Lower leg skin (tissue), 4 donors: ENCODE measurements at regions not wholly inside any gene's neighbourhood (a gene's known extent, or its start where the extent isn't known, plus 50 kb on each side); places are given as distances from the start of the nearest gene placed in this dataset.

Source experiments
- DNase-seq, 2 donors: peaks; one replicate each; pipeline ENCODE4 v3.0.0-alpha.2; 2019; ENCODE audit warnings: low spot score in 2 of 2
- H3K4me3 ChIP-seq: fragments of 200-600 bp; sonication (generic); 2 replicates; pipeline ENCODE4 v1.5.1; 2017; ENCODE audit warnings: mild to moderate bottlenecking, low read depth; ENCODE audit not compliant: poor library complexity, severe bottlenecking
- CTCF ChIP-seq, 3 donors: fragments of 450-650 bp; IDR thresholded peaks; one replicate each; pipeline ENCODE4 v1.5.1; 2016; ENCODE audit warnings: antibody characterized with exemption in 3 of 3, mild to moderate bottlenecking in 3 of 3, moderate library complexity in 2 of 3
- POLR2A ChIP-seq, 2 donors: fragments of 450-650 bp; IDR thresholded peaks; one replicate each; pipeline ENCODE4 v1.6.1; 2016 to 2017; ENCODE audit warnings: antibody characterized with exemption in 2 of 2, mild to moderate bottlenecking in 1 of 2, moderate library complexity in 1 of 2
- WGBS, 2 donors: methylation state at CpG; one replicate each; pipeline ENCODE4 v1.1.5; 2018; 5-methylcytosine and 5-hydroxymethylcytosine counted together
- intact Hi-C: fragments of 100-400 bp; cut with DNase I; formaldehyde crosslinking; loops from one replicate; pipeline ENCODE4 v1.15.0; 2023; ENCODE audit warnings: low total_unique reads

DNA sequence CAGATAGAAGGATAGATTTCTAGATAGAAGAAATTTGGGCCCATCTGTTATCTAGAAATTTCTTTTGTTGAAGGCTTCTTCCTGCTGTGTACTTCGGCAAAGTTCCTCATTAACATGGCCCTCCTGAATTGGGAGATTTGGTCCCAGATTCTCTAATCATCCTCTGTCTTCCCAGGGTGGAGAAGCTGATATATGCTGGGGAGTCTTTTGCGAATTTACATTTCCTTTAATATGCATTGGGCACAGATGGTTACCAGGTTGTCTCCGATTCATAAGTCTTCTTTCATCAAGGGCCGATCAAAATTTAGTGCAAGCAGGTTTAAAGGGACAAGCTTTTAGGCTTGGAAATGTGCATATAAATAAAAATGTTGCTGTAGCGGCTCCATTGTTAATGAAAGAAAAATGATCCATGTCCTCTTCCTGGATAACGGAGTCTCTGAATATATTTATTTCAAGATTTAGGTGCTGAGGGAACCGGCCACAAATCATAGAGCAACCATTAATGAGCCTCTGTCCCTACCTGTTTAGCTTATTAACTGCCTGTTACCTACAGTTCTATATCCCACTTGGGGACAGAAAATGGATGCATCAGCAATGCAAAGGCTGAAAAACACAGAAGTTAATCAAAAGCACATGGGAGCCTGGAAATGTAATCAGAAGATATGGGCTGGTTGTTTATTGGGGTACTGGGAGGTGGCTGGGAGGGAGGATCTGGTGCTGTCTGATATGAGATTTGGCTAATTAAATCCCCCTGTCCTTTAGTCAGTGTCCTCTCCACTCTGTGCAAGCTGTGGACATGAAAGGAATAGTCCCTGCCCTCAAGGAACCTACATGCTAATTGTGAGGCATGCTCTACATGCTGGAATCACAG is 234.7 kb downstream of the MAN2A1 start:
- WGBS, 2 donors: 80 to 86% methylated on average over 7 of the region's 7 CpGs
- intact Hi-C loops: no loop called here
- TF ChIP-seq CTCF (IDR thresholded peaks at IDR 0.05) (no peak), POLR2A (IDR thresholded peaks at IDR 0.05) (no peak)

GRCh38 chr5:109927639-109928038 is 237.9 kb downstream of the MAN2A1 start:
- DNase-seq: no peak
- intact Hi-C loops: no loop called here
- 79% methylated on average over 3 of the region's 3 CpGs for WGBS, 2 donors
- no peak overlapping the region for H3K4me3 ChIP-seq
- TF ChIP-seq CTCF (IDR thresholded peaks at IDR 0.05) (no peak), POLR2A (IDR thresholded peaks at IDR 0.05) (no peak)

More for the DNA sequence above, 234.7 kb downstream of the MAN2A1 start:
- no peak for DNase-seq
- no peak overlapping the region for H3K4me3 ChIP-seq

DNA sequence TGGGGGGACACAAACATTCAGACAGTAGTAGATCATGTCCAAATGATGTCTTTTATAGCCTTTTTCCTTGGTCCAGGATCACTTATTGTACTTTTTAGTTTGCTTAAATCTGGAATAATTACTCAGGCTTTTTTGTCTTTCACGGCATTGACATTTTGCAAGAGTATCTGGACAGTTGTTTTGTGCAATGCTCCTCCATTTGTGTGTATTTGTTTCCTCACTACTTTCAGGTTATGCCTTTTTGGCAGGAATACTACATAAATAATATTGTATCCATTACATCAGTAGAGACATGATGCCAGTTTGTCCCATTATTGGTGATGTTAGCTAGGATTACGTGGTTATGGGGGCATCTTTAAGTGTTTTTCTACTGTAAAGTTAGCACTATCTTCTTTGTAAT is 238.3 kb downstream of the MAN2A1 start:
- DNase-seq: no peak
- 89 to 99% methylated on average over 2 of the region's 2 CpGs for WGBS, 2 donors
- no peak overlapping the region for H3K4me3 ChIP-seq
- TF ChIP-seq POLR2A (IDR thresholded peaks at IDR 0.05): no peak
- intact Hi-C loops: no loop called here

DNA sequence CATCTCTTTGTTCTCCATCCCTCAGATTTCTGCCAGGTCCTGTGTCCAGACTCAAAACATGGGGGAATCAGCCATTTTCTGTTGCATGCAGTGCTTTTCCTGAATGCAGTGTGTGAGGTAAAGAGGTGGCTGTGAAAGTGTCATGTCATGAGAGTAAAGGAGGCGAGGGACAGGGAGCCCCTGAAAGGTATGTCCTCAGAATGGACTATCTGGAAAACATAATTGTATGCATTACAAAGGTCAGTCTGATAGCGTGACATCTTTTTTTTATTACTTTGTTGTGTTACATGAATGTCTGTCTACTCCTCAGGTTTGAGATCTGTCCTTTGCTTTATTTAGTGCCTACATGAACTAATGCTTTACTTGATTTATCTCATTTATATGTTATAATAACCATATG is 239.1 kb downstream of the MAN2A1 start:
- TF ChIP-seq POLR2A (IDR thresholded peaks at IDR 0.05) (no peak), CTCF (IDR thresholded peaks at IDR 0.05) (no peak)
- H3K4me3 ChIP-seq: no peak overlapping the region
- intact Hi-C loops: no loop called here
- WGBS, 2 donors: 88% methylated on average over 2 of the region's 2 CpGs
- DNase-seq: no peak

DNA sequence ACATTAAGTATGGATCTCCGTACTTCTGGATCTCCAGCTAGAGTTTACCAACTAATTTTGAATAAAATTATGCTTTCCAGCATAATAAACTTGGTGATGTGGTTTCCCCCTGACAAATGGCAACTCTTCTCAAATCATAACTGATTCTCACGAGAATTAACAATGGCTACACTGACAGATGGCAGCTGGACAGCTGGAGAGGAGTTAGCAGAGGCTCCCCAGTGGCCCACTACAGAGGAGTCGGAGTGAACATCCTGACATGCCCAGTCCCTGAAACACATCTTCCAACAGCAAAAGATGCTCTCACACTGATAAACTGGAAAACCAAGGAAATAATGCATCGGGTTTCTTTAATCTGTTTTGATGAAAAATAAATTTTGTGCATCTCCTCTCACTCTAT is 239.6 kb downstream of the MAN2A1 start:
- H3K4me3 ChIP-seq: no peak overlapping the region
- no peak for DNase-seq
- intact Hi-C loops: no loop called here
- TF ChIP-seq POLR2A (IDR thresholded peaks at IDR 0.05) (no peak), CTCF (IDR thresholded peaks at IDR 0.05) (no peak)
- WGBS, 2 donors: 80 to 87% methylated on average over 4 of the region's 4 CpGs

DNA sequence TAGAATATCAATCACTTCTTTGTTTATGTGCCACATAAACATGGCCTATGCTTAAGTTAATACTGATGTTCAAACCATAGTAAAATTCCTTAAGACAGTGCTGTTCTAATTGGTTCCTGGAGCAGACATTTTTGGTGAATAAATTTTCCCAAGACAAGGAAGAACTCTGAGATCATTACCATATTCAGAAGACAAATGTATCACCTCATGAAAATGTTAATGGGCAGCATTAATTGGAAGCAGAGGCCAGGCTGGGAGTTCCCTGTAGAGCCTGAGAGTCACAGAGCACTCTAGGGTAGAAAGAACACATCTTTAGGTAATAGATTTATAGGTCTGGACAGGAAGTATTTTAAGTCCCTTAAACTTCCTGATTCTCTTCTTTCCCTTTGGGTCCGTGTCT is 240.2 kb downstream of the MAN2A1 start:
- no peak overlapping the region for H3K4me3 ChIP-seq
- intact Hi-C loops: no loop called here
- no peak for DNase-seq
- WGBS, 2 donors: 34 to 41% methylated on average over 1 of the region's 1 CpG
- TF ChIP-seq CTCF (IDR thresholded peaks at IDR 0.05) (no peak), POLR2A (IDR thresholded peaks at IDR 0.05) (no peak)
